AG04450 (cell line): ENCODE measurements at regions not wholly inside any gene's neighbourhood (a gene's known extent, or its start where the extent isn't known, plus 50 kb on each side); places are given as distances from the start of the nearest gene placed in this dataset.

Source experiments
- CTCF ChIA-PET: fragments of 300-600, 350-600 bp; formaldehyde crosslinking; extraction: SDS; loops from one replicate; lab custom pipeline; 2022; ENCODE audit warnings: antibody characterized with exemption, inconsistent platforms; lab: Charles Lee
- POLR2A ChIA-PET: fragments of 350-600 bp; formaldehyde crosslinking; extraction: SDS; loops from one replicate; lab custom pipeline; 2021; ENCODE audit warnings: antibody characterized with exemption, inconsistent platforms; lab: Yijun Ruan, JAX
- DNase-seq: peaks from one replicate; pipeline ENCODE4 v3.0.0-alpha.2; 2011; ENCODE audit warnings: low read depth, low spot score
- H3K27ac ChIP-seq: one replicate; pipeline ENCODE4 v1.5.1; 2012; ENCODE audit warnings: low read depth, low read length, control low read depth
- H3K27me3 ChIP-seq: one replicate; pipeline ENCODE4 v1.6.0; 2012; ENCODE audit warnings: low read length; ENCODE audit not compliant: control insufficient read depth, insufficient read depth
- H3K4me3 ChIP-seq: 2 replicates; pipeline ENCODE4 v1.5.1; 2011; ENCODE audit warnings: mild to moderate bottlenecking, low read depth, low read length, control low read depth
- H3K9me3 ChIP-seq: 2 replicates; pipeline ENCODE4 v1.5.1; 2012; ENCODE audit warnings: low read length; ENCODE audit not compliant: control insufficient read depth, insufficient read depth
- CTCF ChIP-seq: IDR thresholded peaks from 2 replicates; pipeline ENCODE4 v1.5.1; 2011; ENCODE audit warnings: low read depth, low read length, control low read depth, inconsistent platforms

GRCh38 chrX:20441123-20441522, 174.4 kb upstream of the RPS6KA3 start:
- H3K27ac ChIP-seq: no peak overlapping the region
- H3K9me3 ChIP-seq: no peaks in the 10 kb centered on the region
- no peak overlapping the region for H3K4me3 ChIP-seq
- no peak for DNase-seq
- CTCF ChIA-PET: no interaction called here
- POLR2A ChIA-PET: no interaction called here
- TF ChIP-seq CTCF: no peak
- no peaks in the 10 kb centered on the region for H3K27me3 ChIP-seq

GRCh38 chrX:20438871-20439526, 172.3 kb upstream of the RPS6KA3 start:
- Histone ChIP-seq H3K9me3 (no peaks in the 10 kb centered on the region), H3K27me3 (no peaks in the 10 kb centered on the region), H3K27ac (no peak overlapping the region), H3K4me3 (no peak overlapping the region)
- no peak for DNase-seq
- TF ChIP-seq CTCF: no peak
- ChIA-PET CTCF (no interaction called here), POLR2A (no interaction called here)

GRCh38 chrX:20437683-20438082, 171.0 kb upstream of the RPS6KA3 start:
- POLR2A ChIA-PET: no interaction called here
- H3K27ac ChIP-seq: no peak overlapping the region
- no peaks in the 10 kb centered on the region for H3K27me3 ChIP-seq
- no peak overlapping the region for H3K4me3 ChIP-seq
- no peak for TF ChIP-seq CTCF
- CTCF ChIA-PET: no interaction called here
- H3K9me3 ChIP-seq: no peaks in the 10 kb centered on the region
- no peak for DNase-seq

GRCh38 chrX:20435913-20436312, 169.2 kb upstream of the RPS6KA3 start:
- Histone ChIP-seq H3K27ac (no peak overlapping the region), H3K4me3 (no peak overlapping the region), H3K27me3 (no peaks in the 10 kb centered on the region), H3K9me3 (no peaks in the 10 kb centered on the region)
- CTCF ChIA-PET: no interaction called here
- POLR2A ChIA-PET: no interaction called here
- no peak for TF ChIP-seq CTCF
- DNase-seq: no peak

- H3K4me3 ChIP-seq: no peak overlapping the region
- no peak overlapping the region for H3K27ac ChIP-seq
- H3K27me3 ChIP-seq: no peaks in the 10 kb centered on the region
- DNase-seq: no peak
- H3K9me3 ChIP-seq: no peaks in the 10 kb centered on the region
- ChIA-PET CTCF (no interaction called here), POLR2A (no interaction called here)
- no peak for TF ChIP-seq CTCF
Measured at GRCh38 chrX:20434986-20435385, 168.3 kb upstream of the RPS6KA3 start.
